ENCODE measurements at regions not wholly inside any gene's neighbourhood (a gene's known extent, or its start where the extent isn't known, plus 50 kb on each side); places are given as distances from the start of the nearest gene placed in this dataset.

- peak; percentile 2 for DNase-seq
Measured at GRCh38 chr3:3627114-3627513, 172.1 kb upstream of the LRRN1 start.

- DNase-seq = no peak
Measured at GRCh38 chr3:3625544-3626271, 173.5 kb upstream of the LRRN1 start.

- no peak for DNase-seq
Measured at GRCh38 chr3:3619815-3620214, 179.4 kb upstream of the LRRN1 start.

- DNase-seq = peak; percentile 4
Measured at GRCh38 chr3:3618623-3619022, 180.6 kb upstream of the LRRN1 start.

- DNase-seq = no peak
Measured at GRCh38 chr3:3615533-3615932, 183.7 kb upstream of the LRRN1 start.

- DNase-seq = no peak
Measured at GRCh38 chr3:3610581-3611298, 188.5 kb upstream of the LRRN1 start.

- no peak for DNase-seq
Measured at GRCh38 chr3:3606321-3606720, 192.9 kb upstream of the LRRN1 start.

GRCh38 chr3:3605226-3605625 lies 194.0 kb upstream of the LRRN1 start:
- DNase-seq = no peak

GRCh38 chr3:3603351-3603750 lies 195.9 kb upstream of the LRRN1 start:
- no peak for DNase-seq

- no peak for DNase-seq
Measured at GRCh38 chr3:3600665-3601340, 198.4 kb upstream of the LRRN1 start.

GRCh38 chr3:3599016-3599415 lies 200.2 kb upstream of the LRRN1 start:
- no peak for DNase-seq

- DNase-seq = no peak
Measured at GRCh38 chr3:3594986-3595385, 204.2 kb upstream of the LRRN1 start.

GRCh38 chr3:3589715-3590130 lies 209.5 kb upstream of the LRRN1 start:
- peak; percentile 71 for DNase-seq

GRCh38 chr3:3587647-3587972 lies 211.6 kb upstream of the LRRN1 start:
- DNase-seq = no peak

- DNase-seq = no peak
Measured at GRCh38 chr3:3586843-3587646, 212.2 kb upstream of the LRRN1 start.

- DNase-seq = peak; percentile 18
Measured at GRCh38 chr3:3586336-3586735, 212.9 kb upstream of the LRRN1 start.

- DNase-seq = no peak
Measured at GRCh38 chr3:3579658-3580057, 219.6 kb upstream of the LRRN1 start.

- peak; percentile 59 for DNase-seq
Measured at GRCh38 chr3:3578718-3579117, 220.5 kb upstream of the LRRN1 start.

GRCh38 chr3:3577823-3578222 lies 221.4 kb upstream of the LRRN1 start:
- DNase-seq = no peak

- DNase-seq = no peak
Measured at GRCh38 chr3:3573341-3573740, 225.9 kb upstream of the LRRN1 start.

GRCh38 chr3:3560591-3561311 lies 238.5 kb upstream of the LRRN1 start:
- DNase-seq = no peak

- DNase-seq = no peak
Measured at GRCh38 chr3:3559786-3560185, 239.4 kb upstream of the LRRN1 start.

GRCh38 chr3:3556078-3556477 lies 243.2 kb upstream of the LRRN1 start:
- no peak for DNase-seq

All from hematopoietic multipotent progenitor cell treated with erythropoietin and hydrocortisone succinate and interleukin-3 and kit ligand, for 6 days (in vitro differentiated cells).